ENCODE measurements at regions not wholly inside any gene's neighbourhood (a gene's known extent, or its start where the extent isn't known, plus 50 kb on each side); places are given as distances from the start of the nearest gene placed in this dataset.

DNA sequence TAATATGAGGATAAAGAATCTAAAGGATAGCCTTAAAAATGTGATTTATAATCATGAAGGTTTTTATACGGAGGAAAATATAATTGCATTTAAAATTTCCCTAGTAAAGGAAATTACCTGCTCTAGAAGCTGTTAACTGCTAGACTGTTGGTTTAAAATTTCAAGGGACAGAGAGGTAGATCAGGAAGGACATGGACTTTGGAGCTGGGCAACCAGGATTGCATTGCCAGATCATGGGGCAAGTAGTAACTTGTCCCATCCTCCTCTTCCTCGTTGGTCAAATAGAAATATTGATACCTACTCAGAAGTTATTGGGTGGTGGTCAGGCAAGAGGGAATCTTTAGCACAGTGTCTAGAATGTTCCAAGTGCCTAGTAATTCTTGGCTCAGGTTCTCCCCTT is 525.1 kb downstream of the MFSD1 start:
- no peak for DNase-seq (ENCODE audit: low read depth in 2 of 2)
- no peak overlapping the region for H2AFZ ChIP-seq (ENCODE audit: low read length)
- no peak overlapping the region for H3K27ac ChIP-seq (ENCODE audit: insufficient read depth, low read length)
- no peaks in the 10 kb centered on the region for H3K9me3 ChIP-seq (ENCODE audit: control insufficient read depth, insufficient read depth, low read depth, low read length)
- no peak overlapping the region for H3K4me3 ChIP-seq (replicated peaks in 1 of 4; ENCODE audit: control extremely low read depth in 1 of 4, insufficient read depth in 1 of 4, low read depth in 3 of 4, low read length in 4 of 4)
- TF ChIP-seq, protein P1, sequence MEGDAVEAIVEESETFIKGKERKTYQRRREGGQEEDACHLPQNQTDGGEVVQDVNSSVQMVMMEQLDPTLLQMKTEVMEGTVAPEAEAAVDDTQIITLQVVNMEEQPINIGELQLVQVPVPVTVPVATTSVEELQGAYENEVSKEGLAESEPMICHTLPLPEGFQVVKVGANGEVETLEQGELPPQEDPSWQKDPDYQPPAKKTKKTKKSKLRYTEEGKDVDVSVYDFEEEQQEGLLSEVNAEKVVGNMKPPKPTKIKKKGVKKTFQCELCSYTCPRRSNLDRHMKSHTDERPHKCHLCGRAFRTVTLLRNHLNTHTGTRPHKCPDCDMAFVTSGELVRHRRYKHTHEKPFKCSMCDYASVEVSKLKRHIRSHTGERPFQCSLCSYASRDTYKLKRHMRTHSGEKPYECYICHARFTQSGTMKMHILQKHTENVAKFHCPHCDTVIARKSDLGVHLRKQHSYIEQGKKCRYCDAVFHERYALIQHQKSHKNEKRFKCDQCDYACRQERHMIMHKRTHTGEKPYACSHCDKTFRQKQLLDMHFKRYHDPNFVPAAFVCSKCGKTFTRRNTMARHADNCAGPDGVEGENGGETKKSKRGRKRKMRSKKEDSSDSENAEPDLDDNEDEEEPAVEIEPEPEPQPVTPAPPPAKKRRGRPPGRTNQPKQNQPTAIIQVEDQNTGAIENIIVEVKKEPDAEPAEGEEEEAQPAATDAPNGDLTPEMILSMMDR (conservative IDR thresholded peaks at IDR 0.05 in 1 of 2, IDR thresholded peaks at IDR 0.05 in 1 of 2; ENCODE audit: low read depth in 1 of 2, low read length in 2 of 2), result no peak
- no peak for TF ChIP-seq EZH2 (IDR thresholded peaks at IDR 0.05; ENCODE audit: low read length, missing control alignments)
- no peak overlapping the region for H3K9ac ChIP-seq (ENCODE audit: insufficient read depth, low read length)
- H3K4me1 ChIP-seq (ENCODE audit: control insufficient read depth, extremely low read depth, insufficient read depth, low read length), result no peaks in the 10 kb centered on the region
- H3K79me2 ChIP-seq (ENCODE audit: control insufficient read depth, insufficient read depth, low read length), result no peaks in the 10 kb centered on the region
- H3K4me2 ChIP-seq (ENCODE audit: extremely low read depth, insufficient read depth, low read length), result no peak overlapping the region
- H3K27me3 ChIP-seq (ENCODE audit: control insufficient read depth, insufficient read depth, low read length), result no peaks in the 10 kb centered on the region
- H3K36me3 ChIP-seq (ENCODE audit: control insufficient read depth, insufficient read depth, low read length), result no peaks in the 10 kb centered on the region
- no peaks in the 10 kb centered on the region for H4K20me1 ChIP-seq (ENCODE audit: control insufficient read depth, extremely low read depth, insufficient read depth, low read length)

DNA sequence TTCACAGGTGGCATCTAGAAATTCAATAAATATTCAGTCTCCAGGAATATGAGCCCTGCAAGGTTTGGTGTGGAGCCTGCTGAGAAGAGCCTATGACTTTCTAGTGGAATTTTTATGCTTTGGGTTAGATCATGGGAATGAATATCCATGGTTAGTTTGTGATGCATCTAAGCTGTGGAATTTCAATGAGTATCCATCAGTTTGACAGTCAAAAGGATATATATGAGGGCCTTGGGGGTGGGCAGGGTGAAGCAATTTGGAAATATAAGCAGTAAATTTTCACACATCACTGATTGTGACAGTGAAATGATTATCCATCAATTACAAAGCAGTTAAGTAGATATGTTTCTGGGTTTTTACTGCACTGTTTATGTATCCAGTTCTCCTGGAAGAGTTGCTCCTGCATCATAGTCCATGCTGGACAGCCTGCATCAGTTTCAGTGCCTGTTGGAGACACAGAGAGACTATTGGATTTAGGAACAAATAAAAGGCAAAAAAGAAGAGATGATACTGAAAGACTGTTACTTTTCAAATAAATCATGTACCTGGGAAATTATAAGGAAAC is 530.8 kb downstream of the MFSD1 start:
- no peak for DNase-seq (ENCODE audit: low read depth in 2 of 2)
- Histone ChIP-seq H3K4me1 (ENCODE audit: control insufficient read depth, extremely low read depth, insufficient read depth, low read length) (no peaks in the 10 kb centered on the region), H2AFZ (ENCODE audit: low read length) (no peak overlapping the region)

DNA sequence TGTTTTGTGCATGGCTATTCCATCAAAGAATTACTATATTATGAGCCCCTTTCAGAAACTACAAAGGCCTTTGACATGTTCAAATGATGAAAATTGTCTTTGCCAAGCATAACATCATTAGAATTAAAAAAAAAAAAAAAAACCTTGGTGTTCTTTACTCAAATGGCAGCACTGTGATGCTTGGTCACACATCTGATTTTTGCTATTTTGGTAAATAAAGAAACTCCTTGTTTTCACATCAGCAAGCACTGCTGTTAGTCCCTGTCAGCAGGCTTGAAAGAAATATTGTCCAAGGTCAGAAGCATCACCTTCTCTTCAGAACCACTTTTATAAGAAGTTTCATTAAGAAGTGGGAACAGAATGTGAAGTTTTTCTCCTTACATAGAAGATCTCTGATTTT is 537.3 kb downstream of the MFSD1 start:
- no peaks in the 10 kb centered on the region for H3K9me3 ChIP-seq (ENCODE audit: control insufficient read depth, insufficient read depth, low read depth, low read length)
- no peak for TF ChIP-seq EZH2 (IDR thresholded peaks at IDR 0.05; ENCODE audit: low read length, missing control alignments)
- TF ChIP-seq, protein P1 (conservative IDR thresholded peaks at IDR 0.05 in 1 of 2, IDR thresholded peaks at IDR 0.05 in 1 of 2; ENCODE audit: low read depth in 1 of 2, low read length in 2 of 2), result no peak
- no peak overlapping the region for H3K4me2 ChIP-seq (ENCODE audit: extremely low read depth, insufficient read depth, low read length)
- no peaks in the 10 kb centered on the region for H3K79me2 ChIP-seq (ENCODE audit: control insufficient read depth, insufficient read depth, low read length)
- H4K20me1 ChIP-seq (ENCODE audit: control insufficient read depth, extremely low read depth, insufficient read depth, low read length), result no peaks in the 10 kb centered on the region
- no peaks in the 10 kb centered on the region for H3K36me3 ChIP-seq (ENCODE audit: control insufficient read depth, insufficient read depth, low read length)
- no peak for DNase-seq (ENCODE audit: low read depth in 2 of 2)
- no peak overlapping the region for H3K9ac ChIP-seq (ENCODE audit: insufficient read depth, low read length)
- H3K27me3 ChIP-seq (ENCODE audit: control insufficient read depth, insufficient read depth, low read length), result no peaks in the 10 kb centered on the region
- H2AFZ ChIP-seq (ENCODE audit: low read length), result no peak overlapping the region
- H3K4me1 ChIP-seq (ENCODE audit: control insufficient read depth, extremely low read depth, insufficient read depth, low read length), result no peaks in the 10 kb centered on the region
- H3K4me3 ChIP-seq (replicated peaks in 1 of 4; ENCODE audit: control extremely low read depth in 1 of 4, insufficient read depth in 1 of 4, low read depth in 3 of 4, low read length in 4 of 4), result no peak overlapping the region
- no peak overlapping the region for H3K27ac ChIP-seq (ENCODE audit: insufficient read depth, low read length)

More for the DNA sequence above, 530.8 kb downstream of the MFSD1 start:
- no peaks in the 10 kb centered on the region for H3K79me2 ChIP-seq (ENCODE audit: control insufficient read depth, insufficient read depth, low read length)
- H3K27ac ChIP-seq (ENCODE audit: insufficient read depth, low read length), result no peak overlapping the region
- no peak overlapping the region for H3K9ac ChIP-seq (ENCODE audit: insufficient read depth, low read length)
- no peak overlapping the region for H3K4me3 ChIP-seq (replicated peaks in 1 of 4; ENCODE audit: control extremely low read depth in 1 of 4, insufficient read depth in 1 of 4, low read depth in 3 of 4, low read length in 4 of 4)
- TF ChIP-seq, protein P1 (conservative IDR thresholded peaks at IDR 0.05 in 1 of 2, IDR thresholded peaks at IDR 0.05 in 1 of 2; ENCODE audit: low read depth in 1 of 2, low read length in 2 of 2), result no peak
- no peaks in the 10 kb centered on the region for H3K9me3 ChIP-seq (ENCODE audit: control insufficient read depth, insufficient read depth, low read depth, low read length)
- H3K4me2 ChIP-seq (ENCODE audit: extremely low read depth, insufficient read depth, low read length), result no peak overlapping the region
- no peaks in the 10 kb centered on the region for H4K20me1 ChIP-seq (ENCODE audit: control insufficient read depth, extremely low read depth, insufficient read depth, low read length)
- H3K36me3 ChIP-seq (ENCODE audit: control insufficient read depth, insufficient read depth, low read length), result no peaks in the 10 kb centered on the region
- H3K27me3 ChIP-seq (ENCODE audit: control insufficient read depth, insufficient read depth, low read length), result no peaks in the 10 kb centered on the region
